Activated T-helper 1 cell treated with anti-CD3 and anti-CD28 coated beads, Interleukin-12 subunit alpha, Interleukin-12 subunit beta, Interleukin-2, Interleukin-4 antibody, amounts not matched to agents 30 ng/mL and 10 ng/mL and 1 ng/mL, durations not matched to agents 14 hours and 24 hours and 36 hours (primary cell): ENCODE measurements at regions not wholly inside any gene's neighbourhood (a gene's known extent, or its start where the extent isn't known, plus 50 kb on each side); places are given as distances from the start of the nearest gene placed in this dataset.

Experiments
- DNase-seq: peaks from one replicate; pipeline ENCODE4 v3.0.0; 2021; ENCODE audit warnings: low spot score
- H3K27ac Mint-ChIP-seq: one replicate; pipeline ENCODE4 v1.8.0; 2021; ENCODE audit warnings: mild to moderate bottlenecking, mixed read lengths
- H3K27me3 Mint-ChIP-seq: one replicate; pipeline ENCODE4 v1.8.0; 2022; ENCODE audit warnings: mild to moderate bottlenecking, moderate library complexity, mixed read lengths; ENCODE audit not compliant: insufficient read depth
- H3K36me3 Mint-ChIP-seq: one replicate; pipeline ENCODE4 v1.8.0; 2021; ENCODE audit warnings: low read depth, mixed read lengths
- H3K4me1 Mint-ChIP-seq: one replicate; pipeline ENCODE4 v1.8.0; 2021; ENCODE audit warnings: low read depth, mixed read lengths
- H3K4me3 Mint-ChIP-seq: one replicate; pipeline ENCODE4 v1.8.0; 2021; ENCODE audit warnings: mild to moderate bottlenecking, moderate library complexity, mixed read lengths
- H3K9me3 Mint-ChIP-seq: one replicate; pipeline ENCODE4 v1.8.0; 2021; ENCODE audit warnings: mixed read lengths
- intact Hi-C: fragments of 100-400 bp; cut with micrococcal nuclease; formaldehyde crosslinking; loops from one replicate; pipeline ENCODE4 v1.15.1; 2024

DNA sequence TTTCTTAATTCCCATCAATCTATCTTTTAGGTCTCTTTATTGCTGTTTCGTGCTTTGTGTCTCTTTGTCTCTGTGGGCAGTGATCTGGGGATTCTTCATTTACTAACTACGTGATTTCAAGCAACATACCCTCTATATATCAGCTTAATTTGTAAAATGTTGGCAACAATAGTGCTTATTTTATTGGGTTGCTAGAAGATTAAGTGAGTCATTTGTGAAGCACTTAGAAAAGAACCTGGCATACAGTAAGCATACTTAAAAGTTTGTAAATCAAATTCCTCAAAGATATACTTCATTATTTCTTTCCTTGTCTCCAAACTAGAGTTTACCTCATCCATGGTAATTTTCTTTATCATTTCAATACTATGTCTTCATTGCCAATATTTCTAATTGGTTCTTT, 669.7 kb downstream of the MAT2B start:
- H3K27me3 Mint-ChIP-seq, result no peaks in the 10 kb centered on the region
- intact Hi-C loops, result no loop called here
- no peaks in the 10 kb centered on the region for H3K9me3 Mint-ChIP-seq
- H3K27ac Mint-ChIP-seq, result no peak overlapping the region
- DNase-seq, result no peak
- H3K4me3 Mint-ChIP-seq, result no peak overlapping the region
- no peaks in the 10 kb centered on the region for H3K4me1 Mint-ChIP-seq
- H3K36me3 Mint-ChIP-seq, result no peaks in the 10 kb centered on the region

- Mint-ChIP-seq H3K9me3 (no peaks in the 10 kb centered on the region), H3K36me3 (no peaks in the 10 kb centered on the region), H3K27ac (no peak overlapping the region), H3K27me3 (no peaks in the 10 kb centered on the region), H3K4me3 (no peak overlapping the region), H3K4me1 (no peaks in the 10 kb centered on the region)
- intact Hi-C loops, result no loop called here
- no peak for DNase-seq
These were observed 674.0 kb downstream of the MAT2B start for GRCh38 chr5:164179406-164179805.

- Mint-ChIP-seq H3K27ac (no peak overlapping the region), H3K4me3 (no peak overlapping the region), H3K9me3 (no peaks in the 10 kb centered on the region), H3K27me3 (no peaks in the 10 kb centered on the region), H3K36me3 (no peaks in the 10 kb centered on the region), H3K4me1 (no peaks in the 10 kb centered on the region)
- intact Hi-C loops, result no loop called here
- DNase-seq, result no peak
These were observed 676.2 kb downstream of the MAT2B start for GRCh38 chr5:164181604-164182003.

DNA sequence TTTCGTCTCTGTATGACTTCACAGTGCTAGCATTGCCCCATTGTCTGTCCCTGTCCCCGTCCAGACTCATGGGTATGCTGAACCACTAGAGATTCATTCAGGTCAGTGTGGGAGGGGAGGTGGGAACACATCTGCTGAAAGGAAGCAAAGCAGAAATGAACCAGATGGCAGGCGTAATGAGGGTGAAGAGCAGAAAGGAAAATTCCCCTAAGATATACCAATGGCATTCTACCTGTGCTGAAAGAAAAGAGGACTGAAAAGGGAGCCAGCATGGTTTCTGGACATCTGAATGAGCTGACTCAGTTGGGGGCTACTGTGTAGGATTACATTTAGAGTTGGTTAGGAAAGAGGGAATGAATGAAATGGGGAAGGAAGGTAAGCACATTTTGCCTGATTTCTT, 678.7 kb downstream of the MAT2B start:
- H3K27me3 Mint-ChIP-seq, result no peaks in the 10 kb centered on the region
- no peak for DNase-seq
- H3K9me3 Mint-ChIP-seq, result no peaks in the 10 kb centered on the region
- no peak overlapping the region for H3K4me3 Mint-ChIP-seq
- H3K4me1 Mint-ChIP-seq, result no peaks in the 10 kb centered on the region
- H3K36me3 Mint-ChIP-seq, result no peaks in the 10 kb centered on the region
- no peak overlapping the region for H3K27ac Mint-ChIP-seq
- intact Hi-C loops, result no loop called here

DNA sequence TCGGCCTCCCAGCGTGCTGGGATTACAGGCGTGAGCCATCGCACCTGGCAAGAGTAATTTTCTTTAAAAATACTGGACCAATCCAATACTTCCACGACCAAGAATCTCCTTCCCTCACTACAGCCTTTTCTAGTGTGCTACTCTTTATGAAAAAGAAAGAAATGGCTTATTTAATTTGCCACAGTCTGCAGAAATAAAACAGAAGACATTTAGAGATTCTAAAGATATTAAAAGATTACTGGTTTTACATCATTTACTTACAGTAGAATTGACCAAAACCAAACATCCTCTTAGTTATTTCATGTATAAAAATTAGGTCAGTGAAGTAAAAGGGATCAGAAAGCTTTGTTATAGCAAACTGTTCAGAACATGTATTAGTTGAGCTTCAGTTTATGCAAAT, 679.6 kb downstream of the MAT2B start:
- Mint-ChIP-seq H3K4me1 (no peaks in the 10 kb centered on the region), H3K36me3 (no peaks in the 10 kb centered on the region), H3K27ac (no peak overlapping the region), H3K4me3 (no peak overlapping the region), H3K27me3 (no peaks in the 10 kb centered on the region), H3K9me3 (no peaks in the 10 kb centered on the region)
- no peak for DNase-seq
- intact Hi-C loops, result no loop called here

DNA sequence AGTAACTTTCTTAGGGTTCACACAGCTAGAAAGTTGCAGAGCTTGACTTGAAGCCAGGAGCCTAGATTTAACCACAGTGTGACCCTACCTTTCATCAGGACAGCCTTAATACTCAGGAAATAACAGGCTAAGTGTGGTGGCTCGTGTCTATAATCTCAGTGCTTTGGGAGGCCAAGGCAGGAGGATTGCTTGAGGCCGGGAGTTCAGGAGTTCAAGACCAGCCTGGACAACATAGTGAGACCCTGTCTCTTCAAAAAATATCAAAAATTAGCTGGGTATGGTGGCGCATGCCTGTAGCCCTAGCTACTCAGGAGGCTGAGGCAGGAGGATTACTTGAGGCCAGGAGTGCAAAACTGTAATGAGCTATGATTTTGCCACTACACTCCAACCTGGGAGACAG, 681.1 kb downstream of the MAT2B start:
- Mint-ChIP-seq H3K27ac (no peak overlapping the region), H3K4me1 (no peaks in the 10 kb centered on the region), H3K27me3 (no peaks in the 10 kb centered on the region), H3K9me3 (no peaks in the 10 kb centered on the region), H3K36me3 (no peaks in the 10 kb centered on the region), H3K4me3 (no peak overlapping the region)
- intact Hi-C loops, result no loop called here
- no peak for DNase-seq

DNA sequence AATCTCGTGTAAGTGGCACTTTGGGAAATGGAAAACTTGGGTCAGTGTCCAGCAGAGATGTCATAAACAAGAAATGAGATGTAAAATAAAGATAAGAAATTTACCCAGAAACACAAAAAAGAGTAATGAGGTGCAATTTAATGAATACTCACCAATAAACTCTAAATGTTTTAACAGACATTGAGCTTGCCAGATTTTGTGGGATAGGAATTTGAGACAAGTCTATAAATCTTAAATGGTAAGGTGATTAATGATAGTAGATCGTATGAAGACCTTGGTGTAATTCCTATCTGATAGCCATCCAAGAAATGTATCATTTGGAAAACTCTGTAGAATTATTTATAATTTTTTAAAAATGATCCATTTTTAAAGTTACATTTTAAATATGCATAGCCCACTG, 682.4 kb downstream of the MAT2B start:
- Mint-ChIP-seq H3K36me3 (no peaks in the 10 kb centered on the region), H3K27ac (no peak overlapping the region)
- intact Hi-C loops, result no loop called here

GRCh38 chr5:164188733-164189148, 683.3 kb downstream of the MAT2B start:
- DNase-seq, result no peak
- Mint-ChIP-seq H3K9me3 (no peaks in the 10 kb centered on the region), H3K36me3 (no peaks in the 10 kb centered on the region), H3K4me1 (no peaks in the 10 kb centered on the region), H3K27ac (no peak overlapping the region), H3K4me3 (no peak overlapping the region), H3K27me3 (no peaks in the 10 kb centered on the region)
- intact Hi-C loops, result no loop called here

More for the DNA sequence above, 682.4 kb downstream of the MAT2B start:
- Mint-ChIP-seq H3K4me3 (no peak overlapping the region), H3K27me3 (no peaks in the 10 kb centered on the region), H3K4me1 (no peaks in the 10 kb centered on the region), H3K9me3 (no peaks in the 10 kb centered on the region)
- no peak for DNase-seq

DNA sequence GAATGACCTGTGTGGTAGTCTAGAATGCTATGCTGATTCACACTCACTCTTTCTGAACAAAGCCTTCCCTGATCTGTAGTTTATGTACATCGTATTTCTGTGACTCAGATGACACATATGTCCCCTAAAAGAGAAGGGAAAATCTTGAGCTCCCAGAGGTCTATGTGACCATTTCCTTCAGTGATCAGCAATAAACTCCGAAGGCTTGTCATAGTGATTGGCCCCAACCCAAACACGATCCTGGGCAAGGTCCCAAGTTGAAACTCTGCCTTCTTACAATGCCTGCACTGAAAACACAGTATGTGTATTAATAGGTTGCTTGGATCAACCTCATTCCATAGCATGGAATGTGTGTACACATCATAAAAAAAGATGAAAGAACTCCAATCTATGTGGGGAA, 685.8 kb downstream of the MAT2B start:
- H3K4me3 Mint-ChIP-seq, result no peak overlapping the region
- H3K27ac Mint-ChIP-seq, result no peak overlapping the region
- no peaks in the 10 kb centered on the region for H3K4me1 Mint-ChIP-seq
- H3K9me3 Mint-ChIP-seq, result no peaks in the 10 kb centered on the region
- DNase-seq, result no peak
- H3K36me3 Mint-ChIP-seq, result no peaks in the 10 kb centered on the region
- no peaks in the 10 kb centered on the region for H3K27me3 Mint-ChIP-seq
- intact Hi-C loops, result no loop called here

DNA sequence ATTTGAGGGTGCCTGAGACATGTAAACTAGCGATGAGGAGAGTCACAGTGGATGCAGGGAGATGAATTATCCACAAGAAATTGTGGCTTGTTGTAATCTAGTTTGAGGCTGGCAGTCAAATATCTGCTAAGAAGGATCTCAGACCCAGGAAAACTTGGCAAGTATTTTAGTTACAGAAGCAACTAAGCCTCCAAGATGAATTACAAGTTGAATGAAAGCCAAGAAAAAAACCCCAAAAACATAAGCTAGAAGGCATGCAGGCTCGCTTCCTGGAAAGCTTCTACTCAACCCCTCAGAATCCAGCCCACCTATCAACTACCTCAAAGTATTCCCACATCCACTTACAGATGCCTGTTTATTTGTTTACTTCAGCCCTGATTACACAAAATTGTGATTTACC, 696.9 kb downstream of the MAT2B start:
- H3K4me3 Mint-ChIP-seq, result no peak overlapping the region
- no peaks in the 10 kb centered on the region for H3K27me3 Mint-ChIP-seq
- intact Hi-C loops, result no loop called here
- no peak for DNase-seq
- no peak overlapping the region for H3K27ac Mint-ChIP-seq
- H3K36me3 Mint-ChIP-seq, result no peaks in the 10 kb centered on the region
- H3K4me1 Mint-ChIP-seq, result no peaks in the 10 kb centered on the region
- no peaks in the 10 kb centered on the region for H3K9me3 Mint-ChIP-seq

DNA sequence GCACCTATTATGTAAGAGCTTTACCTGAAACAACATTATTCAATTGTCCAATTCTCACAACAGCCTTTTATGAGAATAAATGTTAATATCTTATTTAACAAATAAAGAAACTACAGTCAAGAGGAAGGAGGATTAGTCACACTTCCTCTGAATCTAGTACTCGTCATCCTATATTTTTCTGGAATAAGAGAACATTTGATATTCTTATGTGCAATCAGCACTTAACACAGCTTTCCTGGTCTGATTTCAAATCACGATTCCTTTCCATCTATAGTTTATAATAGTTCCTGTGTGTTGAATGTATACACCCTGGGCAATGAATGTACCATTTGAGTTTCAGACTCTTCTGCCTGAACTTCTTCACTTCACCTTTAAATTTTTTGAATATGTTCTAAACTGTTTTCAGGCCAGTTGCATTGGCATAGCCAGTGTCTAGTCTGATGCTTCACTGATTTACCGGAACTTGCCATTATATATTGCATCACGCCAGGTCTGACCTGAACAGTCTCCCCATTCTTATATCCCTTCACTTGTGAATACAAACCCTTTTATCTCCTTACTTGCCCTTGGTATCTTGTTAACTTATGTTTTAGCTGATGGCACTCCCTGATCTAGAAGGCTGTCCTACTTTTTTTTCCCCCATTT, 698.3 kb downstream of the MAT2B start:
- H3K27me3 Mint-ChIP-seq, result no peaks in the 10 kb centered on the region
- intact Hi-C loops, result no loop called here
- no peaks in the 10 kb centered on the region for H3K36me3 Mint-ChIP-seq
- H3K27ac Mint-ChIP-seq, result no peak overlapping the region
- no peak for DNase-seq
- H3K4me1 Mint-ChIP-seq, result no peaks in the 10 kb centered on the region
- H3K4me3 Mint-ChIP-seq, result no peak overlapping the region
- H3K9me3 Mint-ChIP-seq, result no peaks in the 10 kb centered on the region

GRCh38 chr5:164204338-164204946, 699.0 kb downstream of the MAT2B start:
- no peaks in the 10 kb centered on the region for H3K4me1 Mint-ChIP-seq
- no peaks in the 10 kb centered on the region for H3K36me3 Mint-ChIP-seq
- H3K27ac Mint-ChIP-seq, result no peak overlapping the region
- H3K27me3 Mint-ChIP-seq, result no peaks in the 10 kb centered on the region
- intact Hi-C loops, result no loop called here
- no peak overlapping the region for H3K4me3 Mint-ChIP-seq
- no peaks in the 10 kb centered on the region for H3K9me3 Mint-ChIP-seq
- no peak for DNase-seq

DNA sequence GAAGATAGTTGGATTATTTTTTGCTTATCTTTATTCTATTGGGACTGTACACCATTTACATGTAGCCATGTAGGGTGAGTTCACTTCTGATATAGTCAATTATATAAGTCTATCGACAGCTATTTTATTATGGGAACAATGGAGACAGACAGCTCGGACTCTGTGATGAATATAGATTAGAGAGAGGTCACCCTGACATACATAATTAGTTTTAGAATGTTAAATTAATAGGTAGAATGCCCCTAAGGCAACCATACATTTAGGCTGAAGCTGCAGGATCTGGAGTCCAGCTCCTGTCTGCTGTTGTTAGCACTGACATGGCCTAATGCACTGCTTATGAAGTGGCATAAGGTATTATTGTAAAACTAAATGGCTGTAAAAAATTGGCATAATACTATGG, 700.8 kb downstream of the MAT2B start:
- DNase-seq, result no peak
- no peak overlapping the region for H3K27ac Mint-ChIP-seq
- intact Hi-C loops, result no loop called here
- H3K27me3 Mint-ChIP-seq, result no peaks in the 10 kb centered on the region
- no peak overlapping the region for H3K4me3 Mint-ChIP-seq
- H3K4me1 Mint-ChIP-seq, result no peaks in the 10 kb centered on the region
- H3K36me3 Mint-ChIP-seq, result no peaks in the 10 kb centered on the region
- no peaks in the 10 kb centered on the region for H3K9me3 Mint-ChIP-seq

DNA sequence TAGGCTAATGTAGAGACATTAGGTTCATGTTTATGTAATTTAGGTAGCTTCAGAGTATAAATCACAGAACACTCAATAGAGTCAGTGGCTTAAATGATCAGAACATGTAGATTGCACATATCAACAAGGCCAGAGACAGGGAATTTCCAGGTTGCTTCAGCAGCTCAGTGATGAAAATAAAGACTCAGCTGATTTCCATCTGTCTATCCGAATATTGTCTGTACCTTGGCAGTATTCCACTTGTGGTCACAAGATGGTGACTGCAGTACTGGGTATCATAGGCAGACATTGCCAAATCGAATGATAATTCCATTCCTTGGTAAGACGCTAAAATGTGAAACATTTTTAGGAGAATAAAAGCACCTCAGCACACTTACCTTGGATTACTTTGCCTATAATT, 702.2 kb downstream of the MAT2B start:
- no peaks in the 10 kb centered on the region for H3K27me3 Mint-ChIP-seq
- H3K4me1 Mint-ChIP-seq, result no peaks in the 10 kb centered on the region
- intact Hi-C loops, result no loop called here
- no peak overlapping the region for H3K4me3 Mint-ChIP-seq
- no peaks in the 10 kb centered on the region for H3K36me3 Mint-ChIP-seq
- H3K27ac Mint-ChIP-seq, result no peak overlapping the region
- no peak for DNase-seq
- no peaks in the 10 kb centered on the region for H3K9me3 Mint-ChIP-seq
